NOMO-1 (cell line): ENCODE measurements at regions not wholly inside any gene's neighbourhood (a gene's known extent, or its start where the extent isn't known, plus 50 kb on each side); places are given as distances from the start of the nearest gene placed in this dataset.
A peak's percentile ranks its signal among the peaks of the same experiment; 100 is the strongest.

ENCODE experiments used
- DNase-seq, 2 experiments: peaks; one replicate each; lab custom pipeline; 2025; ENCODE audit not compliant: unreplicated experiment in 2 of 2; lab: John Stamatoyannopoulos, UW

DNA sequence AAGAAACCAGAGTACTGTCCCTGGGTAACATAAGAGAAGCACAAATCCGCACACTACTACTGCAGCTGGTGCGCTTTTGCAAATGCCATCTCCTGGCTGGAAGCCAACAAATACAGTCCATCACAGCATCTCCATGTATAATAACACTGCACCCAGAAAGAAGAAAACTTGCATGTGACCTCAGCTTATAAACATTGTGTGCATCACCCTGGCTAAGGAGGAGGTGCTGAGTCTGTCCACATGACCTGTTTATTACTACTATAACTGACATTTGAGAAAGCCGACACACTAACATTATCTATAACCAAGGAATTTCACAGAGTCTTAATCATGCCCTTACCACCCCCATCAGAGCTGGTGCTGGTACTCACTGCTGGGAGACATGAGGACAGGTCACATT, 516.8 kb downstream of the CFAP47 start:
- DNase-seq, result no peak

DNA sequence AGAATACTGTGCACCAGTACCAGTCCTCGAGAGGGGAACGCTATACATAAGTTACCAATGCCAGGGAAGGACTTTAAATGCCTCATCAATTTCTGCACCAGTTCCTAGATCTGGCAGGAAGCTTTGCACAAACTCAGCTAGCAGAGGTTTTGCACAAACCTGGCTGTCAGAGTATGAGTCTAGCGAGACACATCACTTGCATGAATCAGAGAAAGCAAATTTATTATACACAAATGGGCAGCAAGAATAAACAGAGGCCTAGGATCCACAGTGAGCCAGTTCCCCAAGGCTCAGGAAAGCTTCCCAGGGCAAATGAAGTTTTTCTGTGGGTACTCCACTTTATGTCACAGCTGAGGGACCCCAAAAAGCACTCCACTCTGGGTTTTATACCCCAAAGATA, 523.5 kb downstream of the CFAP47 start:
- DNase-seq, result no peak

DNA sequence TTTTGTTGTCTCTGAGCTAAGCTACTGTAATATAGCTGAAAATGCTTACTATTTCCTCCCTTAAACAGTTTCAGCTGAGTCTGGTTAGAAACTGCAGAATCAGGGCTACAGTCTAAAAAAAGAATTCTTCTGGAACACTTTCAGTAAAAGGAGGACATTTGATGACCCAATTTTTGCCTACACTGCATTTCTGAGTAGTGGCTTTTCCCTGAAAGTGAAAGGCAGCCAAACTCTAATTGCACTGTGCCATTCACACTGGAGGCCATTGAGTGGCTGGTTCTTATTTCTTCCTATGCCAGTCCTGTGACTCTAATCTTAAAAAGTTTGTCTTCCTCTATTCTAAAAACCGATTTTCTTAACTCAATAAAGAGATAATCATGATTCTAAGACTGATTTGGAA, 526.0 kb downstream of the CFAP47 start:
- DNase-seq, result no peak

DNA sequence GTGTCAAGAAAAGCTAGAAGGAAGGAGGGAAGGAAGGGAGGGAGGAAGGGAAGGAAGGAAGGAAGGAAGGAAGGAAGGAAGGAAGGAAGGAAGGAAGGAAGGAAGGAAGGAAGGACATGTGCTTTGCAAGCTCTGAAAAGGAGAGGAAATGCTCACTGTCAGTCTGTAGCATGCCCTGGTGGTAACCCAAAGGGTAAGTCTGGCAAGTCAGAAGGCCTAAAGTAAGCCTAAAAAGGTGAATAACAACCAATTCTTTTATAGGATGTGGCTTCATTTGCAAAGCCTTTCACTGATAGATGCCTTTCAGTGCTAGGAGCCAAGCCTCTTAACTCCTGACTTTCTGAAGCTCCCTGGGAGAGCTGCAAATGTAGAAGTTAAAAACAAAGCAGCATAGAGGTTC, 542.6 kb downstream of the CFAP47 start:
- DNase-seq, result no peak

DNA sequence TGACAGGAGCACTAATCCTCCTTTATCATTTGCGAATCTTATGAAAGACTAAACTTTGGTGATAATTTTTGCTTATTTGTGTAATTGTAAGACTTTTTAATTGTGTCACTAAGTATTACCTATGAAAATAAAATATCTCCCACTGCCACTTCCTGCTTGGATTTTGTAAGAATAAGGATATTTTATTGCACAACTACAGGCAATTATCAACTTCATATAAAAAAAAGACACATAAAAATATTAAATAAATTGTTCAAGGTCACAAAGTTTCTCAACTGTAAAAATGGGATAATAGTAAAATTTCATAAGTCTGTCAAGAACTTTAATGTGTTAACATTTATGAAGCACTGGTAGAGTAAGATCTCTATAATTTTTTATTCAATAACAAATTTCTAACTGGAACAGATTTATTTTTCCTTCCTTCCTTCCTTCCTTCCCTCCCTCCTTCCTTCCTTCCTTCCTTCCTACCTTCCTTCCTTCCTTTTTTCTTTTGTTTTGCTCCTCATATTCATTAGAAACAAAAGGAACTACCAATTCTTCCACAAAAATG, 527.6 kb upstream of the FAM47C start:
- no peak for DNase-seq

DNA sequence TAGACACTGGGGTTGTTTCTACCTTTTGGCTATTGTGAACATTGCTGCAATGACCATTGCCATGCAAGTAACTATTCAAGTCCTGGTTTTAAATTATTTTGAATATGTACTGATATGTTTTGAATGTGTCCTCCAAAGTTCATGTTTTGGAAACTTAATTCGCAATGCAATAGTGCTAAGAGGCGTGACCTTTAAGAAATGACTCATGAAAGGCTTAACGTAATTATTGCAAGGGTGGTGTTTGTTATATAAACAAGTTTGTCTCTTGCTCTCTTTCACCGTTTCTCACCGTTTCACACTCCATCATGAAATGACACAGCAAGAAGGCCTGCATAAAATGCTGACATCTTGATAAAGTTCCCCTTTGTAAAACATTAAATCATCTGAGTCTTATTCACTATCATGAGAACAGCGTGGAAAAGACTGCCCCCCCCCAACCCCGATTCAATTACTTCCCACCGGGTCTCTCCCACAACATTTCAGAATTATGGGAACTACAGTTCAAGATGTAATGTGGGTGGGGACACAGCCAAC, 506.9 kb upstream of the FAM47C start:
- DNase-seq, result no peak

DNA sequence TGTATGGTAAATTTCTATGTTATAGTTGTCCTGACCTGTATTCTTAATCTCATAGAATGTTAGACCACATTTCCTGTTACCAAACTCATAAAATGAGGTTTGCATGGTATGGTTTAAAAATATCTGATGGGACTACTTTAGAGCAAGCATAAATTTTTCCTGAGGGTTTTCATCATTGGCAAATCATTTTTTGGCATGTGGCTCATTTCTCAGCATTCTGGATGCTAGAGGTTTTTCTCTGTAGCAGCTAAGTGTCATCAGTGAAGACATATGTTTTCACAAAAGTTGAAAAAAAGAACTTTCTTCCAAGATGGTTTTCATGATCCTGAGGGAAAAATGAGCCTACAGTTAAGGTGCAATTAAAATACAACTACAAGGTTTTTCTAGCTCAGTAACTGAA, 503.5 kb upstream of the FAM47C start:
- DNase-seq, result no peak

DNA sequence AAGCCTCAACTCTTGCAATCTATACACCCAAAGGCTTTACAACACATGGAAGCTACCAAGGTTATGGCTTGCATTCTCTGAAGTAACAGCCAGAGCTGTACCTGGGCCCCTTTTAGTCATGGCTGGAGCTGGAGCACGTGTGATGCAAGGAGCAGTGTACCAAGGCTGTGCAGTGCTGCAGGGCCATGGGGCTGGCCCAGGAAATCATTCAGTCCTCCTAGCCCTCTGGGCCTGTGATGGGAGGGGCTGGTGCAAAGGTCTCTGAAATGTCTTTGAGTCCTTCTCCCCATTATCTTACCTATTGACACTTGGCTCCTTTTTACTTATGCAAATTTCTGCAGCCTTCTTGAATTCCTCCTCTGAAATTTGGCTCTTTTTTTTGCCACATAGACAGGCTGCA, 500.1 kb upstream of the FAM47C start:
- no peak for DNase-seq

DNA sequence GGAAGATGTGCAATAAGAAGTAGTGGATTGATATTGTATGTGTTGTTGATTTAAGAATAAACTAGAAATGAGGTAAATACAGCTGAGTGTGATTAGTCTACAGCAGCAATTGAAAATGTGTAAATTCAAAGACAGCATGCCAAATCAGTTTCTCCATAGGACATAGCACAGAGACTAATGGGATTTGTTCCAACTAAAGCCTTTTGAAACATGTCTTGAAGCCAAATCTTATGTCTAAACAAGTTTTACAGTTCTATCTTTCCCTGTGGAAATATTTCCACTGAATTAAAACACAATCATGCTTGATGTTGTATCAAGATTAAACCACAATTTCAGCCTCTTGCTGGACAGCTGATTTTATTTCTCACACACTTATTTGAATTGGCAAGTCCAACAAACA, 497.4 kb upstream of the FAM47C start:
- no peak for DNase-seq

DNA sequence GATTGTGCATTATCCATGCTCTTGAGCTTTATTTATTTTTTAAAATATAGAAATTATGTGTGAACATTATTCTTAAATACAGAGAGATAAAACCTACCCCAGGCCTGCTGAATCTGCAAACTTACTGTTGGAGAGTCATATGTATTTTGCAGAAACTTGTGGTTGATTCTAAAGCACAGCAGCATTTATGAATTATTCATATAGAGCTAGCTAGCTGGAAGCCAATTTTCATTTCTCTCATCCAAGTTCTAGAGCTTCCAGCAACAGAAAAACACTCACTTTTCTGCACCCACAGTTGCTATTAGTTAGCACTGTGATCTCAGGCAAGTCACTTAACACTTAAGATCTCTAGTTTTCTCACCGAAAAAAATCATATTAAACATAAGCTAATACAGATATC, 479.5 kb upstream of the FAM47C start:
- no peak for DNase-seq

DNA sequence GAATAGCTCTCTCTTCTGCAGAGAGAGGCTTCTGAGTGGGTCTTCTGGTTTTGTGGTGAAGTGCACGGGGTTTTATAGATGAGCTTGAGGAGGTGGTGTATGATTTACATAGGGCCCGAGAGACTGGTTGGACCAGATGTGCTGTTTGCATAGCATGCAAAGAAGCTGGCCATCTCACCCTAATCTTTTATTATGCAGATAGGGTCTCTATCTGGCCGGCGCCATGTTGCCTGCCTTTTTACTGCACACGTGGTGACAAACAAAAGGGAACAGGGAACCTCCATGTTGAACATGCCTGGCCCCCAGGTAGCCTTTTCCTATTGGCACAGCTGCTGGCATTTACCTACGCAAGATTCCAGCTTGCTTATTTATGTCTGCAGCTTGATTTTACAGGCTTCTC, 473.3 kb upstream of the FAM47C start:
- no peak for DNase-seq

DNA sequence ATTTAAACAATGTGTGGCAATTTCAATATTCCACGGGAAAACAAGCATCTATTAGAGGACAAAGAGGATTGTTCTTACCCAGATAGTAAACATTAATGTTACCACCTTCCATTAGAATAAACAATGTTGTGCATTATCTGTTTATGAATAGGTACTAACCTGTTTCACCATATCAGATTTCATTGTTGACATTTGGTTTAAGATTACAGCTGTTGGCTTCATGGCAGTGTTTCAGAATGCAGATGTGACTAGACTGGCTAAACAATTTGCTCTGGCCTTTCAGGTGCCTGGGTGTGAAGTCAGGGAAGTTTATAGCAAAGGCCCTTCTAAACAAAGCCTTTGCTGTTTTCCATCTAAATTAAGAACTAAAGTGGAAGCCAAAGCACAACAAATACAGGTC, 464.7 kb upstream of the FAM47C start:
- no peak for DNase-seq

DNA sequence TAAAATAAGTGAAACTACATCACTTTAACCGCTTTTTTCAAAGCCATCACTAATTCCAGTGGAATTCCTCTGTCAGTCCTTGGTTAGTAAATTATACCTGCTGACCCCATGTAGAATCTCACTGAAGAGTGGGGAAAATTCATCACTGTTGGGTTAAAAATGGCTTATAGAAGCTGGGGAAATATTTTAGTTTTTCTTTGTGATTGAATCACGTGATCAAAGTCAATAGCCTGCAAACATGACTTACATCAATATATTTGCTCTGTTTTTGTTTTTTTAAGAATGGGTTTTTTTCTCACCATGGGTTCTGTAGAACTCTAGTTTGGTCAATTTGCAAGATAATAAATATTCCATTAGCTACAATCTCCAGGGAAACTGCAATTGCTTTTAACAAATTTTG, 445.2 kb upstream of the FAM47C start:
- DNase-seq, result no peak

DNA sequence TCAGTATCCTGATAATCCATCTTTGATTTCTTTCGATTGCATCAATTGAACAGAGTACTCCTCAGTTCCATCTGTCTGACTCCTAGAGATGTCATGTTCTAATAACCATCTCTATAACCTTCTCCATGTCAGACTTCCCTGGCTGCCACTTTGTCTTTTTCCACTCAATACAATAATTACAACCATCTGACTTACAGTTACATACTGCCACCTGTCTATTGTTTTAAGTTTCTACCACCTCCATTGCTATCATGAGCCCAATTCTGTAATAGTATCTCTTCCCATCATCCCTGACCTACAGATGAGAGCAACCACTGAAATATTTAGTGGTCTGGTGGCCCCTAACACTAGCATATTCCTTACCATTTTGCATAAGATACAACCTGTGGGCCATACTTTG, 439.2 kb upstream of the FAM47C start:
- DNase-seq, result no peak

DNA sequence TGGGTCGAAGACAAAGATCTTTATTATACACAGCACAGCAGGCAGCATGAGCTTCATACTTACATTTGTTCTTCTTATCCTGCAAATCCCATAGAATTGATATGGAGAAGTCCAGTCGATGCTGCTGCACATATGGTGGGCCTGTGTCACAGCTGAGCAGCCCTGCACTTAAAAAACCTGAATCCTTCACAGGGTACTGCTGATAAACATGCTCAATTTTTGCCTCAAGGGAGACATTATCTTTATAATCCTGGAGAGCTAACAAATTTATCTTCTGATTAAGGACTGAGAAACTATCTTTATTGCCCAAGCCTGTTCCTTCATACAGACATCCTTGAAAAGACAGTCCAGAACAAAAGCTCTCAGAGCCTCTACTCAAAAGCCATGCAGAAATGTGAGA, 434.4 kb upstream of the FAM47C start:
- DNase-seq, result no peak

DNA sequence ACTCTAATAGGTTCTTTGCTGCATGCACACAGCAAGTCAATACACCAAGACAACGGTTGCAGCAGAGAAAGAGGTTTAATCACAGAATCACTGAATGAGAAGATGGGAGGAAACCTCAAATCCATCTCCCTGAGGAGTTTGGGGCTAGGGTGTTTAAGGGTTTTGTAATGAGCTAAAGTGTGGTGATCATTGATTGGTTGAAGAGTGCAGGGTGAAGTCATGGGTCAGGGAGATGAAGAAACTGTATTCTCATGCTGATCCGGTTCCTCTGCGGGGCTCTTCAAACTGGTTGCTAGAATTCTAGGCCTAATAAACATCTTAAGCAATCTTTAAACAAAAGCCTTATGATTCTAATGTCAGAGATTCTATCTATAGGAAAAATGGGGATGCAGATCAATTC, 432.5 kb upstream of the FAM47C start:
- DNase-seq, result no peak

DNA sequence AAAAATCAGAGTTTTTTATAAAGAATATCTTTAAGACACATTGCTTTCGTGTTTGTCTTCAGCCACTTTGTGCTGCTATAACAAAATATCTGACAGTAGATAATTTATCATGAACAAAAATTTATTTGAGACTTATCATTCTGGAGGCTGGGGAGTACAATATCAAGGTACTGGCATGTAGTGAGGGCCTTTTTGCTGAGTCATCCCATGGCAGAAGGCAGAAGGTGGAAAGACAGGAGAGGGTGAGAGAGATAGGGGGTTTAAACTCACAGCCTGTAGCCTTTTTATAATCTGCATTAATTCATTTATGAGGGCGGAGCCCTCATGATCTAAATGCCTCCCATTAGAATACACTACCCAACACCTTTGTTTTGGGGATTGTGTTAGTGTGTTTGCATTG, 431.2 kb upstream of the FAM47C start:
- DNase-seq, result no peak

DNA sequence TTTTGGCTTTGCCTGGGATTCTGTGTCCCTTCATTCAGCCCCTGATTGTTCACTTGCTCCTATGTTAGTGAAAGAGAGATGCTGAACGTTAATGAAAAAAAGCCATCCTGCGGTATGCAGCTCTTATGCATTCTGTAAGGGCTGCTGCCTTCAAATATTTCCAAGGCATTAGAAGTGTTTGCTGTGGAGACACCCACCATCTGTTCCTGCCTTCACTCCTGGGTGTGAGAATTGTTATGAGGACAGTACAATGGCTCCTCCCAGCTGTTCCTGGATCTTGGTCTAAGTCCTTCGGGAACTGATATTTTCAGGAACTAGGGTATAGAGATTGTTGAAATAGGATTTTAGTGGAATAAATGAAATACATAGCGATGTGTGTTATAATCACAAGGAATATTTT, 427.1 kb upstream of the FAM47C start:
- no peak for DNase-seq

DNA sequence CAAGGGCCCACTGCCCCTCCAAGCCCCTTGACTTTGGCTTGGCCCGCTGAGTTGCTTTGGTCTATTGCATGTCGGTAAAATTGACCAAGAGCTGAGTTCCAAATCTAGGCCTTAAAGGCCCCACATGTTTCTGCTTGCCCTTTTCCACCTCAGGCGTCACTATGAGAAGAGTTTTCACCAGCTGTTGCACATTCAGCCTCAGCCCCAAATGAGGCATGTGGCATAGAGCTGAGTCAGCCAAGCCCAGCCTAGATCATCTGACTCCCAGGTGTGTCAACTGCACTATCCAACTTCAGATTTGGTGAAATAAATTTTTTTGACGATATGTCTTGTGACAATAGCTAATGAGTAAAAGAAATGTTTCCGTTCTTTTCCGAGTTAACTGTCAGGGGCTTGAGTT, 424.5 kb upstream of the FAM47C start:
- DNase-seq, result no peak

DNA sequence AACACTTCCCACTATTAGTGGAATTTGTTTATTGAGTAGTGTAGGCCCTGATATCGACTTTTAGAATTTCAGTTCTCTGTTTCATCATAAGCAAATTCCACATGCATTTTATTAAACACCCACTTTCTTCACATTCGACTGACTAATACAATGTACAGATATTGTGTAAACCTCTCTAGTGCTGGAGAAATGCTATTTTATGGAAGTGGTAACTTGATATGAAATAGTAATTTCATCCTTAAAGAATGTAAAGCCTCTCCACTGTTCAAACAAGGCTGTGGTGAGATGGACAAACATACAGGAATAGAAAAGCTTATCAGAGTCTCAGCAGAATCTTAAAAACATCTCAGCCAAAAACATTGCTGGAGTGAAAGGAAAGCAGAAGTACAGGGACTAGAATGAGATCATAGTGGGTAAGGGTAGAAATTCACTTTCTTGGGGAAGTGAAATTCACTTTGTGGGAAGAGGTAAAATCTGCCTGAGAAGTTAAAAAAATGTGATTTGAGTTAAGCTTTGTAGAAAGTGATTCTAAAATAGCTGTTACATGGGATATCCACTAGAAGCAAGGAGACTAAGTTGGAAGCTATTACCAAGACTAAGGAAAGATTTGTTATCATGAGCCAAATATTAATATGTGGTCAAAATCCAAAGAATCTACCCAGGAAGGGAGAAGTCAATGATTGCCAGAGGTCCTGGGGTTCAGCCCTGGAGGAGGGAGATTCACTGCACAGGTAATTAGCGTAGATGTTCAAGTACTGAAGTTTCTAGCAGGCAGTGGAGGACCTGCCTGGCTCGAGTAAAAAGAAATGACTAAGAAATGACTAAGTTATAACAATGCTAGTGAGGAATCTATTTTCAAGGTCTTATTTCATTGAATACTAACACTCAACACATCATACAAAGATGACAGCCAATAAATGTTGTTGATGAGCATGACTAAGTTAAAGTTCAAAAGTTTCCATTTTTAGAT, 398.3 kb upstream of the FAM47C start:
- peak in 1 of 2 experiments; percentile 64 for DNase-seq

DNA sequence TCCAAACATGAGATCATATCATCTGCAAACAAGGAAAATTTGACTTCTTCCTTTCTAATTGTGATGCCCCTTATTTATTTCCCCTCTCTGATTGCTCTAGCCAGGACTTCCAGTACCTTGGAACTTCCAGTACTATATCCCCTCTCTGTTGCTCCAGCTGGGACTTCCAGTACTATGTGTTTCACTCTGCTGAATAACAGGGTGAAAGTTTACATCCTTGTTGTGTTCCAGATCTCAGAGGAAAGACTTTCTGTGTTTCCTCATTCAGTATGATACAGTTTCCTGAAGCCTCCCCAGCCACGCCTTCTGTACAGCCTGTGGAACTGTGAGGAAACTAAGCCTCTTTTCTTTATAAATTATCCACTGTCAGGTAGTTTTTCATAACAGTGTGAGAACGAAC, 381.3 kb upstream of the FAM47C start:
- no peak for DNase-seq

DNA sequence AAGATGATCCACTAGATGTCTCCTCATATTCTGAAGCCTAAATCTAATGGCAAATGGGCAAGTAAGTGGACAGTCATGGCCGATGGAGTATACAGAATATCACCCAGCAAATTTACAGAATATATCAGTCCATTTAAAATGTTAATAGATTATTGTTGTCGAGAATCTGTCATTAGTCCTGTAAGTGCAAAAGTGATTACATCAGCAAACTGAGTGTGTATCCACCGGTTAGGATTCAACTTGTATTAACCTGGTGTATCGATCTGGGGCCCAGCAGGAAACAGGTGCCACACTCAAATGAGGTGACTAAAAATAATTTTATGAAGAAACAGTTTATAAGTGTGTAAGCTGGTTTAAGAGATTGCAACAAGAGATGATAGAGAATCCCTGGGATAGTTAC, 367.9 kb upstream of the FAM47C start:
- no peak for DNase-seq
